Fibroblast of the conjunctiva (primary cell): ENCODE measurements at regions not wholly inside any gene's neighbourhood (a gene's known extent, or its start where the extent isn't known, plus 50 kb on each side); places are given as distances from the start of the nearest gene placed in this dataset.
"Not testable (repeated sequence)": the region's sequence is repeated elsewhere in the genome, so short reads cannot be mapped to it uniquely, and the experiment has no call there.

ENCODE experiments used
- DNase-seq: peaks from one replicate; pipeline ENCODE4 v3.0.0-alpha.2; 2010; ENCODE audit warnings: low read depth

- DNase-seq: no peak
Observed at GRCh38 chr6:112984899-112985298, 637.8 kb downstream of the RFPL4B start.

GRCh38 chr6:112986321-112986720 lies 639.2 kb downstream of the RFPL4B start:
- DNase-seq: no peak

- no peak for DNase-seq
Observed at GRCh38 chr6:112988748-112989147, 641.6 kb downstream of the RFPL4B start.

DNA sequence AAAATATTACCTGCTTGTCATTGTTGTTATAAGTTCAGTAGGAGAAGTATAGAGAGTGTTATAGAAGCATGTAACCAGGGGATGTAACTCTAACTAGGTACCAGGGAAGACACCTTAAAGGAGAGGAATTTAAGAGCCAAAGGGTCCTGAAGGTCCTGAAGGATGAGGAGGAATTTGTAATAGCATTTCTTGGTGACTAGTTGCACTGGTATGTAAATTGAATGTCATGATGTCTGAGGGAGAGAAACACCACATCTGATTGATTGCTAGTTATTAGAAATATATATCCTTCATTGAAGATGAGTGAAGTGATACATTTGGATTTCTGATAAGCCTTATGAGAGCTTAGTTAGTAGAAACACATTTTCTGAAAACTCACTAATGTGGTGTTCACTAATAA lies 643.8 kb downstream of the RFPL4B start:
- DNase-seq: no peak

- DNase-seq: no peak
Observed at GRCh38 chr6:112991912-112992311, 644.8 kb downstream of the RFPL4B start.

- DNase-seq: no peak
Observed at GRCh38 chr6:112997421-112998085, 650.4 kb downstream of the RFPL4B start.

DNA sequence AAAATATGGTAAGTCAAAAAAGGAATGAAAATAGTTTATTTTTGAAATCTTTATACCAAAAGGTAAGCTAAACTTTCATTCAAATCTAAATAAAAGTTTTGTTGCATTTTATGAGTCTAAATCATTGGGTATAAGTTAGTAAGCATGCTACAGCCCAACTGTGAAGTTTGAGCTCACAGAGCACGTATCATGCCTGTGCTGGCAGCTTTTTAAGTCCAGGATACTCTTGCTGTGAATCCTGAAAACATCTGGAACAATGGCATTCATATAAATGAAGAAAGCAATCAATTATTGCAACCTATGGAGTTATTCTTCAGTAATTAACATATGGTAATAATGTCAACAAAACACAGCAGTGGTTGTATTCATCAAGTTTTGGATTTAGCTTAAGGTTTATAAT lies 656.9 kb downstream of the RFPL4B start:
- no peak for DNase-seq

DNA sequence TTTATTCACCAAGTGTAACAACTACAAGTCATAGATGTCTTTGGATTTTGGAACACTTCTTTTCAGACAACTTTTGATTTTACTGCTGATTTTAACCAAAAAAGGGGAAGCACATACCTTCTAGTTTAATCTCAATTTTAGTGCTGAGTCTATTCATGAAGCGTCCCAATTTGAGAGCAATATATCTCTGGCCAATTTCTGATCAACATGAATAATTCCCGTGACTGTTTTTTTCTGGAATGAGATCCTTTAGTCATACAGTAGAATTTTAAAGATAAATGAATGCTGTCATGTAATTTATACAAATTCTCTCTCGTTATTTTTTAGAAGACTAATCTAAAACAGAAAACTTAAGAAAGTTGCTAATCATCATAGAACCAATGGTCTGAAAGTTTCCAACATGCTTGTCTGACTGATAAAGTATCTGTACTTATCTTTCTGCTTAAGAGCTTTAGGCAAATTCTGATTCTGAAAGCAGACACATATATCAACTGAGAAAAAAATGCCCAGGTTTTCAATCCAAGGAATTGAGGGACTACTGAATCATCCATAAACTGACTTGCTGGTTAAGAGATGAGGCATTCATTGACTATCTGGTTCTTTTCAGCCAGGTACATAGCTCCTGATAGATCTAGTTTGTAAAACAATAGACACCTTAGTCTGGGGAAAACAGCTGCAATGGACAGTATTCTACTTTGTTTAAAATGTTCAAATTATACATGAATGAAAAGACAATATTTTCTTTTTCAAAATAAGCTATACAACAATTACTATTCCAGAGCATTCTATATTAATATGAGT lies 657.5 kb downstream of the RFPL4B start:
- no peak for DNase-seq

DNA sequence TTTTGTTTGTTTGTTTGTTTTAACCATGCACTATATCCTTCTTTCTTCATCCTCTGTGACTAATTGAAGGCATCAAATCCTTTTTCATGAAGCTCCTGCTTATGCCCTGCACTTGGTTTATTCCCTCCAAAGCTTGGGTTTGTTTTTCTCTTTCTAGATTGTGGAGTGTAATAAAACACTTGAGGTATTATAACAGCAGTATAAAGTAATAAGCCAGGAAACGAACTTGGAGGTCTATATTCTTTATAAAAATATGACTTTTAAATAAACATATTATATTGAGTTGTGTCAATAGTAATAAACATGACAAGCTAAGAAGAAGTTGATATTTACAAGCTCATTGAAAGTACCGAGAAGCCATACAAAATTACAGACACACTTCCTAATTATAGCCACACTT lies 659.4 kb downstream of the RFPL4B start:
- DNase-seq: no peak

- DNase-seq: no peak
Observed at GRCh38 chr6:113009682-113010081, 662.6 kb downstream of the RFPL4B start.

DNA sequence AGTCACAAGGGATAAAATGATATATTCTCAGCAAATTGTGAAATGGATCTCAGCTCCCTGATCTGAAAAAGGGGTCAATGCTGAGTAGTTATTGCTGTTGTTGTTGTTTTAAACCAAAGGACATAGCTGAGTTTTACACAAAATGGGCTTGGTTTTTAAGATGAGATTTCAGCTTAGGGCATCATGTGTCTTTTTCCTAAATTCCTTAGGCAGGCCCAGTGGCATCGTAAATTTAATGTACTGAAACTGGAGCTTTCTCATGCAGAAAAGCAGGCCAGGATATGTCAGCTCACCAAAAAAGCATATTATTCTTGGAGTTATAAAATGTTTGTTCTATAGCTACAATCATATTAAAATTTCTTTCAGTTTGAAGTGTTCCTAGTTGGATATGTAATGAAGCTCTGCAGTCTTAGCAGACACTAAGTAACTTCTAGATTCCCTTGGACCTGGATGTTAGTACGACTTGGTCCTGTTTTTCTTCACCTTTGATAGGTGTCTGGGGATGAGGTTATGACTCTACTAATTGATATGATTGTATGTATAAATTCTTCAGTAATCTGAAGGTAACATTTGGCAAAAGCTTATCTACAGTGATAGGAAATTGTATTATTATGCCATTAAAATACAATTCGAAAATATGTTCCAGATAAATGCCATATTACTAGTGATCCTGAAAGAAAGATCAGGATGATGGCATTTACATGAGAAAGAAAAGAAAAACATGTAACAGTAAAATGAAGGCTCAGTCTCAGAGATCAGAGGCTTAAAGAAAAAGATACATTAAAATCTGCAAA lies 663.3 kb downstream of the RFPL4B start:
- no peak for DNase-seq

GRCh38 chr6:113011389-113011788 lies 664.3 kb downstream of the RFPL4B start:
- DNase-seq: no peak

- peak; percentile 27 for DNase-seq
Observed at GRCh38 chr6:113011801-113012200, 664.7 kb downstream of the RFPL4B start.

DNA sequence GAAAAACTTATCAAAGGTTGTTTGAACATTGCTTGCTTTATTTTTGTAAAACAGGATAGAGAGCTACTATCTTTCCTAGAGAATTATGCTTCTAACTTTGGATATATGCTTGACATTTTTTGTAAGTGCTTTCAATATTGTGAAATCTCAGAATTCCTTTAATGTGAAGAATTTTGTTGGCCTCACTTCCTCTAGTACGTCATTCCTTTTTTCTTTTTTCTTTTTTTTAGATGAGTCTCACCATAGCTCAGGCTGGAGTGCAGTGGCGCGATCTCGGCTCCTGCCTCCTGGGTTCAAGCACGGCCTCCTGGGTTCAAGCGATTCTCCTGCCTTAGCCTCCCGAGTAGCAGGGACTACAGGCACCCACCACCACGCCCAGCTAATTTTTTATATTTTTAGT lies 668.1 kb downstream of the RFPL4B start:
- DNase-seq: peak; percentile 28

GRCh38 chr6:113017353-113017752 lies 670.2 kb downstream of the RFPL4B start:
- peak; percentile 4 for DNase-seq

GRCh38 chr6:113018351-113019151 lies 671.4 kb downstream of the RFPL4B start:
- DNase-seq: peak; percentile 14

DNA sequence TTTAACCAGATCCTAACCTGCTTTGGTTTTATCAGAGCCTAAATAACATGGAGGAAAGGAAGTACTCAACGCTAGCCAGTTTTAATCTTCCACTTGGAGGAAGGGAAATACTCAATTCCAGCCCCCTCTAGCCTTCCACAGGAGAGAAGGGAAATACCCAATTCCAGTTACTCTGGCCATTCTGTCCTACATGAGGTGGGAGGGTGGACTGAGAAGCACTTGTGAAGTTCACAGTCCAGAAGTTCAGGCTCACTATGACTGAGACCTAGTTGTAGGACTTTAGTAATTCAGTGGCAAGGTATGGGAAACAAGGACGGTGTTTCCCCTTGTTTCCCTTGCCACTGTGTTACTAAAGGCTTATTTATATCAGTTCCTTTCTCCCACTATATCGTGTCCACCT lies 672.0 kb downstream of the RFPL4B start:
- DNase-seq: no peak

- no peak for DNase-seq
Observed at GRCh38 chr6:113027780-113028179, 680.6 kb downstream of the RFPL4B start.

DNA sequence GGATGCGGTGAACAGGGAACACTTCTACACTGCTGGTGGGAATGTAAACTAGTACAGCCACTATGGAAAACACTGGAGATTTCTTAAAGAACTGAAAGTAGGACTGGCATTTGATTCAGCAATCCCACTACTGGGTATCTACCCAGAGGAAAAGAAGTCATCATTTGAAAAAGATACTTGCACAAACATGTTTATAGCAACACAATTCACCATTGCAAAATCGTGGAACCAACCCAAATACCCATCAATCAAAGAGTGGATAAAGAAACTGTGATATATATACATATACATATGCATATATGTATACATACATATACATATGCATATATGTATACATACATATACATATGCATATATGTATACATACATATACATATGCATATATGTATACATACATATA lies 682.0 kb downstream of the RFPL4B start:
- DNase-seq: not testable (repeated sequence)

- DNase-seq: no peak
Observed at GRCh38 chr6:113031591-113032238, 684.6 kb downstream of the RFPL4B start.

DNA sequence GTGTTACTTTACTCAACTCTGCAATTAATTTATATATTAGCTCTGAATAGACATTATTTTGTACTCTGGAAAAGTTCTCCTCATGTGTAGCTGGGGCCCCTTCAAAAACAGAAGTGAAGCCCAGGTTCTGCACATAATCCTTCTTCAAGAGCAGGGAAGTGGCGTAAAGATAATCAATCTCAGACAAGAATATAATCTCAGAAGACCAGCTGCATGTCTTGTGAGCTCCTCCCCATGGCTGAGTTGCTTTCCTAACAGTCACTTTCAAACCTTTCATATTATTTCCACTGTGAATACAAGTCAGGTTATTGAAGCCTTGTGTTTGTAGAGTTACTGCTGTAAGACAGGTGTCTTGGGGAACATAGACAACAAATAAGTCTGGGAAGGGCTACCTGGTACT lies 691.9 kb downstream of the RFPL4B start:
- DNase-seq: no peak

- DNase-seq: no peak
Observed at GRCh38 chr6:113047148-113047547, 700.0 kb downstream of the RFPL4B start.
